ENCODE measurements at regions not wholly inside any gene's neighbourhood (a gene's known extent, or its start where the extent isn't known, plus 50 kb on each side); places are given as distances from the start of the nearest gene placed in this dataset.
A peak's percentile ranks its signal among the peaks of the same experiment; 100 is the strongest.

- DNase-seq, result no peak
Measured at GRCh38 chr2:122851972-122852531, 1096.6 kb downstream of the TSN start.

- no peak for DNase-seq
Measured at GRCh38 chr2:122856696-122857095, 1101.2 kb downstream of the TSN start.

GRCh38 chr2:122858075-122858702, 1102.7 kb downstream of the TSN start:
- DNase-seq, result no peak

- no peak for DNase-seq
Measured at GRCh38 chr2:122858813-122859212, 1103.4 kb downstream of the TSN start.

- DNase-seq, result no peak
Measured at GRCh38 chr2:122859260-122859659, 1103.8 kb downstream of the TSN start.

- DNase-seq, result no peak
Measured at GRCh38 chr2:122863532-122863931, 1108.1 kb downstream of the TSN start.

GRCh38 chr2:122864728-122865127, 1109.3 kb downstream of the TSN start:
- DNase-seq, result no peak

GRCh38 chr2:122866095-122866494, 1110.6 kb downstream of the TSN start:
- DNase-seq, result no peak

- no peak for DNase-seq
Measured at GRCh38 chr2:122867941-122868340, 1112.5 kb downstream of the TSN start.

- DNase-seq, result no peak
Measured at GRCh38 chr2:122868646-122869275, 1113.3 kb downstream of the TSN start.

GRCh38 chr2:122873951-122874350, 1118.5 kb downstream of the TSN start:
- DNase-seq, result no peak

- DNase-seq, result no peak
Measured at GRCh38 chr2:122875091-122875865, 1119.8 kb downstream of the TSN start.

GRCh38 chr2:122883849-122884248, 1128.4 kb downstream of the TSN start:
- no peak for DNase-seq

- no peak for DNase-seq
Measured at GRCh38 chr2:122884889-122885288, 1129.4 kb downstream of the TSN start.

GRCh38 chr2:122885436-122885835, 1130.0 kb downstream of the TSN start:
- DNase-seq, result no peak

- no peak for DNase-seq
Measured at GRCh38 chr2:122886479-122887145, 1131.2 kb downstream of the TSN start.

GRCh38 chr2:122899614-122900013, 1125.5 kb upstream of the CNTNAP5 start:
- no peak for DNase-seq

- DNase-seq, result no peak
Measured at GRCh38 chr2:122905431-122905830, 1119.7 kb upstream of the CNTNAP5 start.

GRCh38 chr2:122908159-122908558, 1116.9 kb upstream of the CNTNAP5 start:
- no peak for DNase-seq

- peak; percentile 43 for DNase-seq
Measured at GRCh38 chr2:122927197-122927596, 1097.9 kb upstream of the CNTNAP5 start.

- no peak for DNase-seq
Measured at GRCh38 chr2:122927710-122928557, 1097.2 kb upstream of the CNTNAP5 start.

GRCh38 chr2:122929347-122929746, 1095.7 kb upstream of the CNTNAP5 start:
- no peak for DNase-seq
